Suprapubic skin (tissue), 4 donors: ENCODE measurements at regions not wholly inside any gene's neighbourhood (a gene's known extent, or its start where the extent isn't known, plus 50 kb on each side); places are given as distances from the start of the nearest gene placed in this dataset.

ENCODE experiments used
- CTCF ChIP-seq, 2 donors: fragments of 200-600 bp in 1 of 2; fragments of 450-650 bp in 1 of 2; sonication (generic) in 1 of 2; IDR thresholded peaks; one replicate each; pipeline ENCODE4 v1.5.1; 2016 to 2019; ENCODE audit warnings: antibody characterized with exemption in 2 of 2, mild to moderate bottlenecking in 1 of 2, moderate library complexity in 1 of 2
- EP300 ChIP-seq: sonication (generic); formaldehyde crosslinking; IDR thresholded peaks from one replicate; pipeline ENCODE4 v1.6.1; 2017; ENCODE audit warnings: antibody characterized with exemption
- POLR2A ChIP-seq, 2 donors: fragments of 450-650 bp; IDR thresholded peaks; one replicate each; pipeline ENCODE4 v1.6.1; 2017; ENCODE audit warnings: antibody characterized with exemption in 2 of 2, mild to moderate bottlenecking in 2 of 2, moderate library complexity in 2 of 2
- POLR2AphosphoS5 ChIP-seq, 3 donors: sonication (generic); formaldehyde crosslinking; IDR thresholded peaks; one replicate each; pipeline ENCODE4 v1.6.1; 2017; ENCODE audit warnings: antibody characterized with exemption in 3 of 3

- TF ChIP-seq POLR2AphosphoS5 (IDR thresholded peaks at IDR 0.05), result no peak
- no peak for TF ChIP-seq CTCF (IDR thresholded peaks at IDR 0.05)
- no peak for TF ChIP-seq POLR2A (IDR thresholded peaks at IDR 0.05)
- TF ChIP-seq EP300, result no peak
Measured at GRCh38 chr10:54947605-54948004, 146.6 kb upstream of the PCDH15 start.
